GM23338 (cell line): ENCODE measurements at regions not wholly inside any gene's neighbourhood (a gene's known extent, or its start where the extent isn't known, plus 50 kb on each side); places are given as distances from the start of the nearest gene placed in this dataset.

ENCODE experiments used
- ATAC-seq: fragments of 200-7000 bp; cut with Tn5 transposase; 3 replicates; pipeline ENCODE4 v1.9.1; 2020
- DNase-seq: peaks from one replicate; pipeline ENCODE4 v3.0.0-alpha.2; 2015; ENCODE audit warnings: low spot score
- H2AFZ ChIP-seq: fragments of 200-600 bp; sonication (generic); 2 replicates; pipeline ENCODE4 v1.8.0; 2016; ENCODE audit warnings: antibody characterized with exemption, mild to moderate bottlenecking, moderate library complexity
- H3F3A ChIP-seq: fragments of 200-600 bp; sonication (generic); replicated peaks from 2 replicates; pipeline ENCODE4 v1.8.0; 2017; ENCODE audit warnings: antibody characterized with exemption, mixed run types, low read depth
- H3K27ac ChIP-seq: fragments of 200-600 bp; sonication (generic); 2 replicates; pipeline ENCODE4 v1.6.1; 2016; ENCODE audit warnings: low read depth
- H3K27me3 ChIP-seq: fragments of 200-600 bp; sonication (generic); 2 replicates; pipeline ENCODE4 v1.8.0; 2016; ENCODE audit warnings: mild to moderate bottlenecking, mixed run types, moderate library complexity; ENCODE audit not compliant: insufficient read depth
- H3K36me3 ChIP-seq: fragments of 200-600 bp; sonication (generic); 2 replicates; pipeline ENCODE4 v1.8.0; 2016; ENCODE audit warnings: mild to moderate bottlenecking; ENCODE audit not compliant: insufficient read depth
- H3K4me1 ChIP-seq: fragments of 200-600 bp; sonication (generic); 2 replicates; pipeline ENCODE4 v1.8.0; 2016; ENCODE audit warnings: mild to moderate bottlenecking, moderate library complexity; ENCODE audit not compliant: insufficient read depth
- H3K4me2 ChIP-seq: fragments of 200-600 bp; sonication (generic); 2 replicates; pipeline ENCODE4 v1.7.1; 2017; ENCODE audit warnings: mixed run types
- H3K4me3 ChIP-seq: fragments of 200-600 bp; sonication (generic); 2 replicates; pipeline ENCODE4 v1.6.1; 2016; ENCODE audit warnings: mixed run types
- H3K79me2 ChIP-seq: fragments of 200-600 bp; sonication (generic); replicated peaks from 2 replicates; pipeline ENCODE4 v1.8.0; 2017; ENCODE audit warnings: mild to moderate bottlenecking; ENCODE audit not compliant: insufficient read depth
- H3K9me2 ChIP-seq: fragments of 200-600 bp; sonication (generic); 2 replicates; pipeline ENCODE4 v1.8.0; 2017; ENCODE audit not compliant: insufficient read depth
- H4K20me1 ChIP-seq: fragments of 200-600 bp; sonication (generic); replicated peaks from 2 replicates; pipeline ENCODE4 v1.8.0; 2017; ENCODE audit warnings: mild to moderate bottlenecking; ENCODE audit not compliant: insufficient read depth
- H3K27ac Mint-ChIP-seq: 2 replicates; pipeline ENCODE4 v1.8.0; 2020; ENCODE audit warnings: inconsistent platforms, mild to moderate bottlenecking, moderate library complexity, mixed read lengths
- H3K27me3 Mint-ChIP-seq: 3 replicates; pipeline ENCODE4 v1.8.0; 2022; ENCODE audit warnings: low read depth, mild to moderate bottlenecking, moderate library complexity, mixed read lengths, inconsistent platforms; ENCODE audit not compliant: insufficient read depth, poor library complexity
- H3K36me3 Mint-ChIP-seq: 3 replicates; pipeline ENCODE4 v1.8.0; 2021; ENCODE audit warnings: low read depth, mild to moderate bottlenecking, inconsistent platforms, moderate library complexity, mixed read lengths
- H3K4me1 Mint-ChIP-seq: 3 replicates; pipeline ENCODE4 v1.8.0; 2020; ENCODE audit warnings: mild to moderate bottlenecking, inconsistent platforms, mixed read lengths
- H3K4me3 Mint-ChIP-seq: 3 replicates; pipeline ENCODE4 v1.8.0; 2021; ENCODE audit warnings: moderate library complexity, mild to moderate bottlenecking, inconsistent platforms, mixed read lengths
- H3K9me3 Mint-ChIP-seq: 3 replicates; pipeline ENCODE4 v1.8.0; 2020; ENCODE audit warnings: moderate library complexity, mild to moderate bottlenecking, inconsistent platforms, mixed read lengths
- CREB1 ChIP-seq: fragments of 250-450 bp; sonication (Bioruptor Pico); IDR thresholded peaks from 2 replicates; pipeline ENCODE4 v1.5.0; 2020; ENCODE audit warnings: low read depth, mild to moderate bottlenecking, moderate library complexity
- EZH2phosphoT487 ChIP-seq: fragments of 200-600 bp; sonication (generic); IDR thresholded peaks from one replicate; pipeline ENCODE4 v1.8.1; 2018; ENCODE audit warnings: antibody characterized with exemption; ENCODE audit not compliant: unreplicated experiment
- JUNB ChIP-seq: IDR thresholded peaks from one replicate; pipeline ENCODE4 v1.6.1; 2016; ENCODE audit warnings: antibody characterized with exemption; ENCODE audit not compliant: unreplicated experiment
- NANOG ChIP-seq: IDR thresholded peaks from 2 replicates; pipeline ENCODE4 v1.6.1; 2016; ENCODE audit warnings: antibody characterized with exemption, borderline replicate concordance
- POLR2AphosphoS5 ChIP-seq: IDR thresholded peaks from 2 replicates; pipeline ENCODE4 v1.6.1; 2016; ENCODE audit warnings: antibody characterized with exemption, low read depth
- REST ChIP-seq: IDR thresholded peaks from one replicate; pipeline ENCODE4 v1.6.1; 2018; ENCODE audit warnings: antibody characterized with exemption; ENCODE audit not compliant: unreplicated experiment
- STAT1 ChIP-seq: IDR thresholded peaks from one replicate; pipeline ENCODE4 v1.6.1; 2016; ENCODE audit warnings: antibody characterized with exemption; ENCODE audit not compliant: unreplicated experiment
- ZNF114 ChIP-seq: fragments of 250-450 bp; sonication (Bioruptor Pico); IDR thresholded peaks from 2 replicates; pipeline ENCODE4 v1.5.0; 2020; ENCODE audit warnings: mild to moderate bottlenecking, moderate library complexity
- ZNF331 ChIP-seq: fragments of 250-450 bp; sonication (Bioruptor Pico); IDR thresholded peaks from 2 replicates; pipeline ENCODE4 v1.5.0; 2020; ENCODE audit warnings: low read depth, mild to moderate bottlenecking, moderate library complexity
- ZNF462 ChIP-seq: fragments of 250-450 bp; sonication (Bioruptor Pico); IDR thresholded peaks from 2 replicates; pipeline ENCODE4 v1.5.0; 2020; ENCODE audit warnings: mild to moderate bottlenecking, moderate library complexity
- TF ChIP-seq, protein P1 (sequence below), 2 experiments: fragments of 200-600 bp in 1 of 2; sonication (generic) in 1 of 2; conservative IDR thresholded peaks; 2 replicates each; pipeline versions ENCODE4 v1.5.1 to v1.6.1; 2016 to 2017; ENCODE audit warnings: antibody characterized with exemption in 2 of 2, low read depth in 2 of 2, mild to moderate bottlenecking in 2 of 2, moderate library complexity in 1 of 2

GRCh38 chr9:26131886-26132285, 453.6 kb upstream of the TUSC1 start:
- H3K79me2 ChIP-seq = no peaks in the 10 kb centered on the region
- Mint-ChIP-seq H3K27ac (no peak overlapping the region), H3K4me1 (peaks cover 4% of the 10 kb centered on the region), H3K27me3 (no peaks in the 10 kb centered on the region), H3K36me3 (no peaks in the 10 kb centered on the region), H3K9me3 (no peaks in the 10 kb centered on the region), H3K4me3 (no peak overlapping the region)
- no peaks in the 10 kb centered on the region for H3F3A ChIP-seq
- DNase-seq (no peak), ATAC-seq (no peak)
- H3K36me3 ChIP-seq = no peaks in the 10 kb centered on the region
- H3K9me2 ChIP-seq = no peaks in the 10 kb centered on the region
- H2AFZ ChIP-seq = no peak overlapping the region
- no peaks in the 10 kb centered on the region for H3K27me3 ChIP-seq
- H3K27ac ChIP-seq = no peak overlapping the region
- no peak for TF ChIP-seq REST
- no peak for TF ChIP-seq CREB1 (CRISPR knock-in tag)
- no peak for TF ChIP-seq NANOG
- TF ChIP-seq ZNF331 = no peak
- no peak for TF ChIP-seq EZH2phosphoT487
- H3K4me2 ChIP-seq = no peak overlapping the region
- no peak overlapping the region for H3K4me3 ChIP-seq
- H3K4me1 ChIP-seq = no peaks in the 10 kb centered on the region
- H4K20me1 ChIP-seq = no peaks in the 10 kb centered on the region

DNA sequence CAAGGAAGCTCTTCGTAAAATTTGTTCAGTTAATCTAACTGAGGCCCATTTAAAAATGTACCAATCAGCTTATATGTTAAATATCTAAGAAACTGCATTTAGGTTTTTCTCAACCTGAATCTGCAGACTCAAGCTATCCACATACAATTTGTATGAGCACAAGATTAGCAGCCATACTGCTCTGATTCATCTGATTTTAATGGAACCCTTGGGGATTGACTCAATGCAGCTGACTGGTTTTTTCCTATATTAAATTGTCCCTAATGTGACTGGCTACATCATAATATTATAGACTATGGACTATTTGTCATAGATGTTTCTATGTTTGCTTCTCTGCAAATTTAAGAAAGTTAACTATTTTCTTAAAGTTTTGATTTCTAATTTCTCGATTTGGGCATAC, 451.0 kb upstream of the TUSC1 start:
- Histone ChIP-seq H3K27ac (no peak overlapping the region), H3K4me2 (no peak overlapping the region), H3K36me3 (no peaks in the 10 kb centered on the region), H3K27me3 (no peaks in the 10 kb centered on the region), H2AFZ (no peak overlapping the region), H3K79me2 (no peaks in the 10 kb centered on the region), H3F3A (no peaks in the 10 kb centered on the region), H3K4me1 (no peaks in the 10 kb centered on the region), H4K20me1 (no peaks in the 10 kb centered on the region), H3K4me3 (no peak overlapping the region), H3K9me2 (no peaks in the 10 kb centered on the region)
- Mint-ChIP-seq H3K27me3 (peaks cover under 1% of the 10 kb centered on the region), H3K27ac (no peak overlapping the region), H3K36me3 (no peaks in the 10 kb centered on the region), H3K4me1 (peaks cover 4% of the 10 kb centered on the region), H3K9me3 (no peaks in the 10 kb centered on the region), H3K4me3 (no peak overlapping the region)
- DNase-seq (no peak), ATAC-seq (no peak)
- TF ChIP-seq CREB1 (CRISPR knock-in tag) (no peak), POLR2AphosphoS5 (no peak), ZNF114 (CRISPR knock-in tag) (no peak), ZNF462 (no peak), EZH2phosphoT487 (no peak), STAT1 (no peak), JUNB (no peak)
- TF ChIP-seq, protein P1, sequence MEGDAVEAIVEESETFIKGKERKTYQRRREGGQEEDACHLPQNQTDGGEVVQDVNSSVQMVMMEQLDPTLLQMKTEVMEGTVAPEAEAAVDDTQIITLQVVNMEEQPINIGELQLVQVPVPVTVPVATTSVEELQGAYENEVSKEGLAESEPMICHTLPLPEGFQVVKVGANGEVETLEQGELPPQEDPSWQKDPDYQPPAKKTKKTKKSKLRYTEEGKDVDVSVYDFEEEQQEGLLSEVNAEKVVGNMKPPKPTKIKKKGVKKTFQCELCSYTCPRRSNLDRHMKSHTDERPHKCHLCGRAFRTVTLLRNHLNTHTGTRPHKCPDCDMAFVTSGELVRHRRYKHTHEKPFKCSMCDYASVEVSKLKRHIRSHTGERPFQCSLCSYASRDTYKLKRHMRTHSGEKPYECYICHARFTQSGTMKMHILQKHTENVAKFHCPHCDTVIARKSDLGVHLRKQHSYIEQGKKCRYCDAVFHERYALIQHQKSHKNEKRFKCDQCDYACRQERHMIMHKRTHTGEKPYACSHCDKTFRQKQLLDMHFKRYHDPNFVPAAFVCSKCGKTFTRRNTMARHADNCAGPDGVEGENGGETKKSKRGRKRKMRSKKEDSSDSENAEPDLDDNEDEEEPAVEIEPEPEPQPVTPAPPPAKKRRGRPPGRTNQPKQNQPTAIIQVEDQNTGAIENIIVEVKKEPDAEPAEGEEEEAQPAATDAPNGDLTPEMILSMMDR (conservative IDR thresholded peaks at IDR 0.05; ENCODE audit: low read depth in 2 of 2) = no peak
